Hematopoietic multipotent progenitor cell treated with erythropoietin and hydrocortisone succinate and interleukin-3 and kit ligand, for 4 days (in vitro differentiated cells): ENCODE measurements at regions not wholly inside any gene's neighbourhood (a gene's known extent, or its start where the extent isn't known, plus 50 kb on each side); places are given as distances from the start of the nearest gene placed in this dataset.
"Not testable (repeated sequence)": the region's sequence is repeated elsewhere in the genome, so short reads cannot be mapped to it uniquely, and the experiment has no call there.

Experiments used
- DNase-seq: peaks from one replicate; pipeline ENCODE4 v3.0.0-alpha.2; 2015

DNA sequence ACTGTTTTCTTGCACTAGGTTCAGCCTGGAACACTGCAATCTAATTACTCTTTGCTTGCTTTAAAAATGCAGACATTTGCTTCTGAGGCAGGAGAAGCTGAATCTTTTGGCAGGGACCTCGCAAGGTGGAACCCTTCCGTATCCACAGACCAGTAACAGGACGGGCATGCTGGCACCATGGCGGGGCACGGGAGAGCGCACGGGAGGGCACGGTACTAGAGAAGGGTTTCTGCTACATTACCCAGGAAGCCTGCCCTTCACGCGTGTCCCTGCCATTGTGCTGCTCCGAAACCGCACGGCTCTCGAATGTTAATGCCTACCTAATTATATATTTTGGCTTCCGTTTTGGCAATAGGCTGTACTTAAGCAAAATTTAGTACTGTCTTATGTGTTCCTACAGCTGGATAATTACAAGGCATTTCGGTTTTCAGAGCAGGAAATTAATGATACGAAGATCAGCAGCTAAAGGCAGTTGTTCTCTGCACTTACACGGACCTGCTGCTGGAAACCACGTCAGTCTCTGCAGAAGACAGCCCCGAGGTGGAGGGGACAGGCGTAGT is 430.4 kb downstream of the IRS2 start:
- no peak for DNase-seq

DNA sequence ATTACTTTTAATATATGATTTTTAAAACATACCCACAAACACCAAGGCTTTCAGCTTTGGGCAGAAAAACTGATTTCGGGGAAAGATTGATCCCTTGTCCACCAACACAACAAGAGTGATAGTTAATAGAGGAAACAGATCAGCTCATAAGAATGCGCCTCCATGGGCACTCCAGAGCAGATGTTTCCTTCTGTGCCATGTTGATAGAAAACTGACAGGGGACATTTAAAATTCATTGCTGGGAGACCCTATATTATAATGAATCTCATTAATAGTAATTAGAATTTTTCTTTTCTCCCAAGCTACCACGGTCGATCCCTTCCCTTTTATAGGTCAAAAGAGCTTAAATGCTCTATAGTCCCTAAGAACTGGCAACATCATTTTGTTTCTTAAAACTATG is 431.2 kb downstream of the IRS2 start:
- DNase-seq: no peak

DNA sequence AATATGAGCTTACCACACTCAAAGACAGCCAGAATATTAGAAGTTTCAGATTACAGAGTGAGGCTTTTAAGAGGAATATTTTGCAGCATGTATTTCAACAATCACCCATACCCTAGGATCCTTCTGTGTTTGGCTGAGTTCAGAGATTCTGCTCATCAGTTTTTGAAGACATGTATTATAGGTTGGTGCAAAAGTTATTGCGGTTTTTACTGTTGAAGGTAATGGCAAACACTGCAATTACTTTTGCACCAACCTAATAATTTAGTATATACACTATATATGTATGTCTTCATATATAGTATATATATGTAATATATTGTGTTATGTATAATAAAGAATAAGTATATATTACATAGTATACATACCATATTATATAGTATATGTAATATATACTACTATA is 435.1 kb downstream of the IRS2 start:
- DNase-seq: no peak

DNA sequence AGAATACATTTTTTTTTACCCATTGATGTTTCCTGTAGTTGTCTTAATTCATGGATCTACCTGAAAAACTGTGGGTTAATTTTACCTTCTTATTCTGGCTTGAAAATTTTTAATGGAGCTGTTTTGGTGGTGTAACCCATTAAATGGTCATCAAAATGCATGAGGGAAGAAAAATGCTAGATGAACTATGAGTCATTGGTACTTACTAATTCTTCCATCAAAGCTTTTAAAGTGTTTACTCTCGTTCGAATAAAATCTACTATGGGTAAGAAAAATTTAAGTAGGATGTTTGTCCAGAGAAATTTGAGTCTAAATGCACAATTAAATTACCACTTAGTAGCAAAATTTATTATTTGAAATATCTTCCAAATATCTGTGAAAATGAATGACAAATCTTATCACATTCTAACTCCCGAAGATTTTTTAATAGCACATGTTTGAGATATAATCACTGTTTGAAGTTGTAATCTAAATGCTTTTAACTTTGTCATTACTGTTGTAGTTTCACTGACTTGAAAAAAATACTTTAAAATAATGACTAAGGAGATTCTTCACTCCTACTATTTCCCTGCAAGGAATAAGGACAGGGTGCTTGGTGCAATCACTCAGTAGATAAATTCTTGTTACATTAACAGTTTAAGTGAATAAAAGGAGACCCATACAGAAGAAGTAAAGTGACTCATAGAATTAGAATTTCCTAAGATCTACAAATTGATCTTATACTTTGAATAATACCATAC is 437.7 kb downstream of the IRS2 start:
- no peak for DNase-seq

DNA sequence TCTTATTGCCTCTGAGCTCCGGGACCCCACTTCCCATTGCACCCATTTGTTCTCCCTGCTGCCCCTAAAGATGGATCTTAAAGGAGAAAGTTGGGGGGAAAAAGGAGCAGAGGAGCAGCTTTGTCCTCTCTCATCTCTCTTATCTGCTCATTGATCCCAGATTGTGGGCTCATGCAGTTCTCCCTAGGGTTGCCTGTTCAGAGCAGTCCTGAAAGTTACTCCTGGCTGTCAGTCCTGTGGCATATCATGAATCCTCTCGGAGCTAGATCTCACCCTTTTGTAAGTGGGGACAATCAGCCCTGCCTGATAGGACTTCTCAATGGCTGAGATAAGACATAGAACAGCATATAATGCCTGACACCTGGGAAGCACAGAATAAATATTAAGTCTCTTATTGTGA is 440.3 kb downstream of the IRS2 start:
- no peak for DNase-seq

DNA sequence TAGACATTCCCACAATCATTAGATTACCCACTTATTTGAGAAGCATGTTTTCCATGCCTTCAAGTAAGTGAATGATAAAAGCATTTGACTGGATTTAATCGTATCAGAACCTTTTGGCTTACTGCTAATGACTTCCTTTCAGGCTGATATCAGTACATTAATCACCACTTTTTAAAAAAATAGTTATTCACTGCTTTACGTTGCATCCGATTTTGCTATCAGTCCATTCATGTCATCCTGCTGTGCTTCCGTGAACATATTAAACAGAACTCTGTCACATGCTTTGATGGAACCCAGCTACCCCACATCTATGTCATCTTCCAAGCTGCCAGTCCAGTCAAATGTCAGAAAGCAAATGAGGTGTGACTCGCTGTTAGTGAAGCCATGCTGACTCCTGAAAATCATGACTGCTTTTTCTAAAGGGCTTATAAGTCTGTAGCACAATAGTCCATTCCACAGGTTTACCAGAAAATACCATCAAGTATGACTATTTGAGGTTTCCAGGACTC is 440.9 kb downstream of the IRS2 start:
- DNase-seq: no peak

DNA sequence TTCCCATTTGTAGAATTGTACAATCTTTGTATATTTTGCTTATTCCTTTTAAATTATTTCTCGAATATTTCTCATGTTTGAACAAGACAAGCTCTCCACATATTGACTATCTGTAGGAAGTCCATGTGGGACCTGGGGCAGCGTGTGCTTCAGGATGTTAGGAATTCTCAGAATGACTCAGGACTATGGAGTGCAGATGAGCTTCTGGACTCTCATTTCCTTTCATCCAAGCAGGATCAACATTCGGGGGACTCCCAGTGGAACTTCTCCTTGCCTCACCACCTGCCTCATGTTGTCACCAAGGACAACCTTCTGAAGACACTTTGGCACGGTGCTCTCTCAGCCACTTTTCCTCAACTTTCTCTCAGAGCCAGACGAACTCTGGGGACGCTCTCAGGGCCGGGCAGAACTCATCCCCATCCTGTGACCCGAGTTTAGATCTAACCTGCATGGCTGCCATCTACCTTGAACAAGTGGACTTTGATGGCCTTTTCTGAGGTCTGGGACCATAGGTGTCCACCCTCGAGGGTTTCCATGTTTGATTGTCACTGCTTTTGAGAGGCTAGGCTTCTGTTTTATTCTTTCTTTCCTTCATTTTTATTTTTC is 441.7 kb downstream of the IRS2 start:
- no peak for DNase-seq

DNA sequence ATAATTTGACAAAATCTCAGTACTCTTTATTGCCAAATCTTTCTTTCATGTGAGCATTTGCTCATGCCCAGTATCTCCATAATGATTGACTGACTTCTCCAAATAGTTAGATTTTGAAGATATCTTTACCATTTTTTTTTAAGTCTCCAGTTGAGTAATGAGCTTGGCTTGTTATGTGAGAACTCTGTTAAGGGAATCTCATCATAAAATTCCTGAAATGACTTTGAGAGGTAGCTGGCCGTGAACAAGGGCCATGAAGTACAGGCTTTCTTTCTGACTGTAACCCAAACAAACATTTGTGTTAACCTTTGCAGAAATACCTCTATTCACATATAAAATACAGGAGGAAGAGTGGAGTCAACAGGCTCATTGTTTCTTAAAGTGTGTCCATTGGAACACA is 449.7 kb downstream of the IRS2 start:
- no peak for DNase-seq

DNA sequence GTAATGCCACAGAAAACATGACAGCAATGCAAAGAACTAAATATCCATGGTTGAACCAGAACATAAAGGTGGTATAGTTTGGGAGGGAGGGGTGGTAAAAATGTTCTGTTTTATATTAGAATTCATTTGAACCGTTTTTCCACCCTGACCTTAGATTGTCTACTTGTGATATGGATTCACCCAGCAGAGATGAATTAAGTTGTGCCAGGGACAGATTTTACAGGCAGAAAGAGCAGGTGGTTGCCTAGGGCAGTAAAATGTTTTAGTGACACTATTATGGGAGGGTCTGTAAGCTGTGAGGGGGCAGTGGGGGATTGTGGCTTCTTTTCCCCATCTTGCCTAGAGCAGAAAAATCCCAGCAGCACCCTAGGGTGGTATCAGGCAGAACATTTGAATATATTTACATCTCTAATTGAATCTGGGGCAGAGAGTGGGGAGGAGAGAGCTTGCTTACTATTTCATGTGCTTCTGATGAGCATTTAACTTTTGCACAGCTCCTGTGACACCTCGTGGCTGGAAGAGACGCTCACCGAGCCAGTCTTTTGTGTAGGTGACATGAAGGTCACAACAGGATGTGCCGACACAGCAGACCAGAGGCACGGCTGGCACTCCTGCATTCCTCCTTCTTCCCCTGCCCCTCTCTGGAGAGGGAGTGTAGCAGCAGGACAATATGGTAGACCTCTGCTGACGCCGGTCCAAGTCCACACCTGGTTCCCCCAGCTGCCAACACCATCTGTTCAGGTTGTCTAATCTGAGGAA is 452.3 kb downstream of the IRS2 start:
- no peak for DNase-seq

DNA sequence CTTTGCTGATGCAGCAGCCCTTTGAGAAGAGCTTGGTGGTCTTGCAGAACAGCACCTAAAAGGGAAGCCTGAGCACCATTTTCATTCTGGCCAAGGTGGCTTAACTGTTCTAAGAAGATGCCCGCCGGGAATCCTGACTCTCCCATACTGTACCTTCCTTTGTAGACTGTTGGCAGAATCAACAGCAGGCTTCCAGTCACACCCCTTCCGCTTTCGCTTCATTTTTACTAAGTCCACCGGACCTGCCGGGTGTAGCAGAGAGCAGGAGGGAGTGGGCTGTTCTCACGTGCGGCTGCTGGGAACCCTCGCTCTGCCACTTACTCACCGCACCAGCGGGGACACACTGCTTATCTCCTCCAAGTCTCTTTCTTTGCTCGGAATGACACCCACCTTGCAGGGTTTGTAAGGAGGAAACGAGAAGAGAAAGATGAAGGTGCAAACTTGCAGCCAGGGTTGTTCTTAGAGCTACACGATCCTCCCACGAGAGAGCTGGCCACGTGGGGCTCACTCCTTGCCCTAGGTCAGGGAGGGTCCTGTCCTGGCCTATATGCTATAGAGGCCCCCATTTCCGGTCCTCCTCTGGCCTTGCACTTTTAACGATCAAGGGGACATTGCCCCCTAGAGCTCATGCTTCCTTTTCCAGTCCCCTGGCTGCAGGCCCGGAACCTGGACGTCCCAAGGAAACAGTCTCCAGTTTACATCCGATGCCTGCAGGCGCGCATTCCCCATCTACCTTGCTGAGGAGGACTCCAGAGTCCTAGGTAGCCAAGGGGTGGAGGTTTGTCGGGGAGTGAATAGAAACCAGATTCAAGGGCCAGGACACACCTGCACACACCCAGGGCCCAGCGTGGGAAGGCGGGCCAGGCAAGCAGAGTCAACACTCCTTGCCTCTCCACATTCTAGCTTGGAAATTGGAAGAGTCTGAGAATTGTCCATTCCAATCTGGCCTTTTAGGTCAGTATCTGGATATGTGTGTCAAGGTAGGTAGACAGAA is 453.6 kb downstream of the IRS2 start:
- no peak for DNase-seq

DNA sequence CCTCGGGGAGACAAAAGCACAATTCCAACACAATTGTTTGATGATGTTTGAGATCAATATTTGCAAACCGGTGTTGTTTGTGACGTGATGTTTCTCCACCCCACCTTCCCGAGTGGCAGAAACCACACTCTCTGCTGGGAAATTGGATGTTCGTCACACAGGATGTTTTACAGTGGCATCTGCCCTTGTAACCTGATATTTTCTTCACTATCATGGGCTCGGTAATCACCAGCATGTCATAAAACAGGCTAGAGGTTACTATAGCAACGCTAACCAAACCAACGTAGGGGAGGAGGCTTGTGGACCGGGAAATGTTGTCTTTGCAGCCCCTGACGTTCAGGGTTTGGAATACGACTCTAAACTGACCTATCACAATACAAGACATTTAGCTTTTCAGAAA is 454.5 kb downstream of the IRS2 start:
- DNase-seq: no peak

DNA sequence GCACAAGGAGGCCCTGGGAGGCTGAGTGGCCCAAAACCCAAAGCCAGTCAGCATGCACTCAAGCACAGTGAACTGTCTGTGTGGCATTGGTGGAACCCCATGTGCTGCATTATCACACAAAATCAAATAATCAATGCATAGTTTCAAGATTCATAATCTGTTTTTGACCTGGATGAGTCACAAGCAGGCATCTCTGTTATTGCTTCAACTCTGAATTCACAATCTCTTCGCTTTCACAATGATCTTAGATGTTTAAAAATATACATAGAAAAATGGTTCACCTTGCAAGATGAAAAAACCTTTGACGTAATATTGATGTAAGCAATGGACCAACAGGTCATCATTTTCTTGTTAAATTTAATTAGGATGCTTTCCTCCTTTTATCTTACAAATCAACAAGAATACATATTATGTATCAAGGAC is 455.4 kb downstream of the IRS2 start:
- DNase-seq: no peak

DNA sequence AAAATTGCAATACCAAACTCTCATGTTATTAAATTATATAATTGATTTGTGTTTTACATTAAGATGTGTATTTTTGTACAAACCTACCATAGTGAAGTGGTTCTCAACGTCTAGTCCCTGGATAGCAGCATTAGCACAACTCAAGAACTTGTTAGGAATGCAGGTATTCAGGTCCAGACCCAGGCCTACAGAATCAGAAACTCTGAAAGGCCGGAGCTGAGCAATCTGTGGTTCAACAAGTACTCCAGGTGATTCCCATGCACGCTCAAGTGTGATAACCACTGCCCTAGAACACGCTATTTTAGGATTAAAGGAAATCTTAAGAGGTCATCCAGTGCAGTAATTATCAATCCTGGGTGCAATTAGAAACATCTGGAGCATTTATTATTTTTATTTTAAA is 456.3 kb downstream of the IRS2 start:
- no peak for DNase-seq

DNA sequence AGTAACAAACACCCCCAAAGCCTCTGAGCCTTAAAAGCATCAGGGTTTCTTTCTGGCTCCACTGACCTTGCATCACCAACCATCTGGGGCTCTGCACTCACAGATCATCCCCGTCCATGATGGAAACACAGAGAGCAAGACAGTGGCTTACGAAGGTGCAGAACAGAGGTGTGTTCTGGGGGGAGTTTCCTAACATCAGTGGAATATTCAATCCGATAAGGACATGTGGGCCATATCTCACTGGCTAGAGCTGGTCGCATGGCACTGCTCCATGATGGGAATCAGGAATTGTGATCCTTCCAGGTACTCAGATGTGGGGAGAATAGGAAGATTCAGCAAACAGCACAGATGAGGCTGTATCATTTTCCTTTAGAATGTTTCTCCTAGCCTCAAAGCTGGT is 457.2 kb downstream of the IRS2 start:
- no peak for DNase-seq

DNA sequence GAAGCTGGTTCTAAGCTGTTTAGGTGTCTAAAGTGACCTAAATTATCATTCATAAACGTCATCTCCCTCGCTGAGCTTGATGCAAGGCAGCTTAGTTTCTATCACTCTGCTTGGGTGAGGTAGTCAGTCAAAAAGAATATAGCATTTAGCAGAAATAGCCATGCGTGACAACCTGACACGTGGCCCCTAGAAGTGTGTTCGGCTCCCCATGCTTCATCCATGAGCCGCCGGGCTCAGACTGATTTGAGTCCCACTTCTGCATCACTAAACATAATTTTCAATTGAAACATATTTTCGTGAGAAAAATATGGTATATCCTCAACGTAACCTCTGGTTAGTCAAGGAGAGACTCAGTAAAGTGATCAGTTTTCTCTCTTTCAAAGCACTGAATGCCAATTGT is 459.8 kb downstream of the IRS2 start:
- no peak for DNase-seq

DNA sequence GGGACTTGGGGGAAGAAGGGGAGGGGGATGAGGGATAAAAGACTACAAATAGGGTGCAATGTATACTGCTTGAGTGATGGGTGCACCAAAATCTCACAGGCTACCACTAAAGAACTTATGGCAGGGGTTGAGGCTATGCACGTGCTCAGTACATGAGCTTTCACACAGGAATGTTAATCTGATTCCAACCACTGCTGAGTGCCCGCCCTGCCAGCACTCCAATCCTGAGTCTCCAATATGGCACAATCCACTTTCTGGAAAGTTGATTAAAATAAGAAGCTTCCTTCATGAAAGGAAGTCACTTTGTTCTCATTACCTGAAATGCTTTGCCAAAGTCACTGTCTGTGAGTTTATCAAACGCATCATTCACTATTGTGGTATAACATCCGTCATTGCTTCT is 463.0 kb downstream of the IRS2 start:
- DNase-seq: no peak

DNA sequence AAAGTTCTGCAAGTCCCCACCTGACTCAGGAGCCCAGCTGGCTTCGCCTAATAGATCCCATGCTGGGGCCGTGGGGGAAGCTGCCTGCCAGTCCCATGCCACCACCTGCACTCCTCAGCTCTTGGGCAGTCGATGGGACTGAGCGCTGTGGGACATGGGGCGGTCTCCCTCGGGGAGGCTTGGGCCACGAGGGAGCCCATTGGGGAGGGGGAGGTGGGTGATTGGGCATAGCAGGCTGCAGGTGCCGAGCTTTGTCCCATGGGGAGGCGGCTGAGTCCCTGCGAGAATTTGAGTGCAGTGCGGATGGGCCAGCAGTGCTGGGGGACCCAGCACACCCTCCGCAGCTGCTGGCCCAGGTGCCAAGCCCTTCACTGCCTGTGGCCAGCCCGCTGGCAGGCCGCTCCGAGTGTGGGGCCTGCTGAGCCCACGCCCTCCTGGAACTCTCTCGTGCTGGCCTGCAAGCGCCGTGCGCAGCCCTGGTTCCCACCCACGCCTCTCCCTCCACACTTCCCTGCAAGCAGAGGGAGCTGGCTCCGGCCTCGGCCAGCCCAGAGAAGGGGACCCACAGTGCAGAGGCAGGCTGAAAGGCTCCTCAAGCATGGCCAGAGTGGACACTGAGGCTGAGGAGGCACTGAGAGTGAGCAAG is 467.3 kb downstream of the IRS2 start:
- DNase-seq: no peak

DNA sequence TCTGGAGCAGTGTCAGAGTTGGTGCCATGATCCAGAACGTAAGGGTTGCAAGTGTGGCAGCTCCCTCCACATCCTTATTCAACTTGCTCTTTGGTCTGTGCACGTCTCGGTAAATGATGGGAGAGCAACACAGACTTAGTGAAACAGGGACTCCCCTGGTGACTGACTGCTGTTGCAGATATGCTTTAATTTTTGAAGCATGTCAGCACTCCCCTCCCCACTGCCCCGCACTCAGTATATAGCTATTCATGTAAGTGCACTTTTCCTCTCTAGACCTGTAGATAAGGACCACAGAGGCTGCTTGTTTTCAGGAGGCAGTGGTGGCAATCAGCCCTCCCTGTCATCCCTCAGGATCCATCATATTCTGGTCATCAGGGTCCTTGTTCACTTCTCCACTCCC is 470.9 kb downstream of the IRS2 start:
- no peak for DNase-seq

DNA sequence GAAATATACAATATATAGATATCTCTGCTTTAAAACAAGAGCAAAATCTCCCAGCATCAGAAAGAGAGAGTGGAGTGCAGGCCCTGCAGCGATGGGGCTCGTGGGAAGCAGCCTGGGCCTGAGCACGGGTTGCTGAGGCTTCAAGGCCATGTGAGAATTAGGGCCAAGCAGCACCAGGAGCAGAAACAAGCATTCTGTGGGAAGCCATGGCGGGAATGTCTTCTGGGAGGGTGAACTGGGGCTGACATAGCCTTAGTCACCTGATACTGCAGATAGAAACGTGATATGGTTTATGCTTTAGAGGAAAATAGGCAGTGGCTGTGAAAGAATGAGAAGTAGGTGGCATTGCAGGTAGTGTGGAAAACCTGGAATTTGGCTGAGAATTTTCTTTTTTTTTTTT is 472.3 kb downstream of the IRS2 start:
- DNase-seq: no peak

DNA sequence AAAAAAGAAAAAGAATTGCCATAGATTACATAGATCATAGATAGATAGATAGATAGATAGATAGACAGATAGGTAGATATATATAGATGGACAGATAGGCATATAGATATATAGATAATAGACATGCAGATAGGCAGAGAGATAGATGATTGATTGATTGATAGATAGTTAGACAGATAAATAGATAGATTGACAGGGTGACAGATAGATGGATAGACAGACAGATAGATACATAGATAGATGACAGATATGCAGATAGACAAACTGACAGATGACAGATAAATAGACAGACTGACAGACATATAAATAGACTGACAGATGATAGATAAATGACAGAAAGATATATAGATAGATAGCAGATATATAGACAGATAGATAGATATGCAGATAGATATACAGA is 474.0 kb downstream of the IRS2 start:
- no peak for DNase-seq

DNA sequence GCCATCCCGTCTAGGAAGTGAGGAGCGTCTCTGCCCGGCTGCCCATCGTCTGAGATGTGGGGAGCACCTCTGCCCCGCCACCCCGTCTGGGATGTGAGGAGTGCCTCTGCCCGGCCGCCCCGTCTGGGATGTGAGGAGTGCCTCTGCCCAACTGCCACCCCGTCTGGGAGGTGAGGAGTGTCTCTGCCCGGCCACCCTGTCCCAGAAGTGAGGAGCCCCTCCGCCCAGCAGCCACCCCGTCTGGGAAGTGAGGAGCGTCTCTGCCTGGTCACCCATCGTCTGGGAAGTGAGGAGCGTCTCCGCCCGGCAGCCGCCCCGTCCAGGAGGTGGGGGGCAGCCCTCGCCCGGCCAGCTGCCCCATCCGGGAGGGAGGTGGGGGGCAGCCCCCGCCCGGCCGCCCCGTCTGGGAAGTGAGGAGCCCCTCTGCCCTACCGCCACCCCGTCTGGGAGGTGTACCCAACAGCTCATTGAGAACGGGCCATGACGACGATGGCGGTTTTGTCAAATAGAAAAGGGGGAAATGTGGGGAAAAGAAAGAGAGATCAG is 474.9 kb downstream of the IRS2 start:
- DNase-seq: not testable (repeated sequence)
